GM12875 (cell line): ENCODE measurements at regions not wholly inside any gene's neighbourhood (a gene's known extent, or its start where the extent isn't known, plus 50 kb on each side); places are given as distances from the start of the nearest gene placed in this dataset.

Experiments
- H3K4me3 ChIP-seq: one replicate; pipeline ENCODE4 v1.5.1; 2011; ENCODE audit warnings: low read depth, low read length, control low read depth
- TF ChIP-seq, protein P1 (sequence below): IDR thresholded peaks from 2 replicates; pipeline ENCODE4 v1.5.1; 2011; ENCODE audit warnings: low read depth, mild to moderate bottlenecking, control low read depth, inconsistent platforms, low read length, moderate library complexity, borderline replicate concordance; ENCODE audit not compliant: insufficient read depth

DNA sequence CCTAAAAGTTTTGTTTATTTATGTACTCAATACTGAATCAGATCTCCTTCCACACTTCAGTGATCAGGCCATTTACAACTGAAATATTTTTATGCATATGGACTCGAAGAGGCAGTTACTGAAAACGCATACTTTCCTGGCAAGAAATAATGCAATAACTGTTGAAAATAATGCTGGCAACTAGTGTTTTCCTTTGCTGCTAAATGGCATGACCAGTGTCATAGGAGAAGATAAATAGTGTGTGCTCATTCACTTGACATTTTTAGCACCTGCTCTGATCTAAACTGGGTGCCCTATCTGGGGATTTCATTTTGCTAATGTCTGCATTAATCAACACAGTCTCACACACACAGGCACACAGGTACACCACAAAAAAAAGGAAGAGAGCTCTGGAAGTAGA is 695.2 kb downstream of the TUSC7 start:
- H3K4me3 ChIP-seq: no peak overlapping the region
- TF ChIP-seq, protein P1, sequence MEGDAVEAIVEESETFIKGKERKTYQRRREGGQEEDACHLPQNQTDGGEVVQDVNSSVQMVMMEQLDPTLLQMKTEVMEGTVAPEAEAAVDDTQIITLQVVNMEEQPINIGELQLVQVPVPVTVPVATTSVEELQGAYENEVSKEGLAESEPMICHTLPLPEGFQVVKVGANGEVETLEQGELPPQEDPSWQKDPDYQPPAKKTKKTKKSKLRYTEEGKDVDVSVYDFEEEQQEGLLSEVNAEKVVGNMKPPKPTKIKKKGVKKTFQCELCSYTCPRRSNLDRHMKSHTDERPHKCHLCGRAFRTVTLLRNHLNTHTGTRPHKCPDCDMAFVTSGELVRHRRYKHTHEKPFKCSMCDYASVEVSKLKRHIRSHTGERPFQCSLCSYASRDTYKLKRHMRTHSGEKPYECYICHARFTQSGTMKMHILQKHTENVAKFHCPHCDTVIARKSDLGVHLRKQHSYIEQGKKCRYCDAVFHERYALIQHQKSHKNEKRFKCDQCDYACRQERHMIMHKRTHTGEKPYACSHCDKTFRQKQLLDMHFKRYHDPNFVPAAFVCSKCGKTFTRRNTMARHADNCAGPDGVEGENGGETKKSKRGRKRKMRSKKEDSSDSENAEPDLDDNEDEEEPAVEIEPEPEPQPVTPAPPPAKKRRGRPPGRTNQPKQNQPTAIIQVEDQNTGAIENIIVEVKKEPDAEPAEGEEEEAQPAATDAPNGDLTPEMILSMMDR: no peak

DNA sequence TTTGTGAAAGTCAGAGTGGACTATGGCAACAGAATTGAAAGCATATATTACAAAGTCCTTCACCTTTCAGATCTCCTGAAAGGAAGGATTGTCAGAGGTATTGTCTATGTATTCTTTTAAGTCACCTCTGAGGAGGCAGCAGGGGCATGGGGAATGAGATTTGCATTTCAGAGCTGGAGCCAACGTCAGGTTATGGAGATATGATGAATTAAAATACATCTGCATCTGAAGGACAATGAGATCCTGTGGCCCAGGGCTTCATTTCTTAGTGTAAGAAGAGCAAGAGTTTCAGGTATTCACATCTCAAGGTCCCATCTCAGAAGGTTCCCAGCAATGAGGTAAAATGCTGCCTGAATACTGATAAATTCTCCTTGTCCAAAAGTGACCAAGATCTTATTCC is 695.8 kb downstream of the TUSC7 start:
- TF ChIP-seq, protein P1: no peak
- H3K4me3 ChIP-seq: no peak overlapping the region

DNA sequence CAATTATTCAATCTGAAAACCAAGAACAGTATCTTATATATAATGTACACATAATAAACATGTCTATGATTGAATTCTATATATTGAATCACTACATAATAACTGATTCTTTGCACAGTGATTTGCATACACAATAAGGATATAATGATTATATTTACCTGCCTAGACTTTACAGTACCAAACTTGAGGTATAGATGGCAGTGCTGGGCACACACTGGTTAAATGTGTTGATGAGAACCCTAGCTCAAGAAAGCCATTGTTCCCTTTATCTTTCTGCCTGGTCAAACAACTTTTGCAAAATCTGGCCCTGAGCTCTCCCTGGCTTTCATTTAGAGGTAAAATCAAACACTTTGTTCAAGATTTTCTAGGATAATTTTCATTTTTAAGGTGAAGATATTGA is 697.7 kb downstream of the TUSC7 start:
- TF ChIP-seq, protein P1: peak; percentile 30; the same call in 1 of the 2 replicates
- H3K4me3 ChIP-seq: no peak overlapping the region

DNA sequence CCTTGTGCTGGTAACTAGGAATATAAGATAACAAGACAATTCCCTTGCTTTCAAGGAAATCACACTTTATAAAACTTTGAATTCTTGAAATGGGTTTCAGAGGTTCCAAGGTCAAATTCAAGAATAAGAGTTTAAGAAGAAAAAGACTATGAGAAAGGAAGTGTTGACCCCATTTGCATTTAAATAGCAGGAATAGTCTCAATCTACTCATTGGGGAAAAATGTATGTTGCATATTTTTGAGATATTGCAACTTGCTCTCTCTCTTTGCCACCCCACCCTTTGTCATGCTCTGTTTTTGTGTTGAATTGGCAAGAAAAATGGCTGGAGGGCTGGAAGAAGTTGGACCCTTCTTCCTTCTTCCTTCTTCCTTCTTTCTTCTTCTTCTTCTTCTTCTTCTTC is 699.2 kb downstream of the TUSC7 start:
- TF ChIP-seq, protein P1: no peak
- no peak overlapping the region for H3K4me3 ChIP-seq

DNA sequence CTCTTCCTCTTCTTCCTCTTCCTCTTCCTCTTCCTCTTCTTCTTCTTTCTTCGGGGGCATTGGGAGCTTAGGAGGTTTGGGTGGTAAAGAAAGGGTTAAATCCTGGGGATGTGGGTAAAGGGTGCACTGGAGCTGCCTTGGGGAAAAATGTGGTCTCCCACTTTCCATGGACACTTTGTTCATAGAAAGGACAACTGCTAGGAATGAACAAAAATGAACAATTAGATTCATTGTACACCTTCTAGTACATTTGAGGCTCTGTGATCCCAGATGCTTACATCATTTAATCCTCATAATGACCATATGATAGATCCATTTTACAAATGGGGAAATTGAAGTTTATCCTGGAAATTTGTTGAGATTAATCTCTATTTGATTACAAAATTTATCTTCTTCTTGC is 699.7 kb downstream of the TUSC7 start:
- no peak overlapping the region for H3K4me3 ChIP-seq
- TF ChIP-seq, protein P1: no peak

DNA sequence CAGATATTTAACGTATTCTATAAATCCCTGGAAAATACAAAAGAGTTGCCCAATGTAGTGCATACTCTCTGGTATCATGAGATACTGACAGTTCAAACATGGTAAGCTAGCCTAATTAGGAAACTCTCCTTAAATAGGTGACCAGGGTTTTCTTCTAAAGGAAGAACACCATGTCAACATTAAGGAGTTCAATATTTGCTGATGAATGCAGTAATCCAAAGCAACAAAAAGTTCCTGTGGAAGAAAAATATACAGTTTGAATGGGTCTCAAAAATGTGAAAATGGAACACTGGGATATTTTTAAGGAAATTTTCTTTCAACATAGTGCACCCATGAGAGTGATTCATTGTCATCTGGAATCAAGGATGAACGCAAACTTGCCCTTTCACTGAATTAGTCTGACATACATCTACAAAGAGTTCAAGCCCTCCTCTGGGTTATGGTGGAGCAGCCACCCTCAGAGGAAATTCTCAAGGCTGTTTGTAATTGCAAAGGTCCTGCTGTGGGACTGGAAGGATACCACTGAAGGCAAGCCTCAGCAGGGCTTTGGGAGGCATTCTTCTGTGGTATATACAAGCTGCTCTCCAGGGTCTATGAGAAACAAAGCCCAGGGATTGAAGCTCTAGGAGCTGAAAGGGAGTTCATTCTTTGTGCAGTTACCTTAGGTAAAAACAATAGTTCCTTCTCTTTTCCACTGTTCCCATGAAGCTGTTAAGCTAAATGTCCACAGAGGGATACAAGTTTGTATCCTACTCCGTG is 700.3 kb downstream of the TUSC7 start:
- TF ChIP-seq, protein P1: no peak
- H3K4me3 ChIP-seq: no peak overlapping the region

DNA sequence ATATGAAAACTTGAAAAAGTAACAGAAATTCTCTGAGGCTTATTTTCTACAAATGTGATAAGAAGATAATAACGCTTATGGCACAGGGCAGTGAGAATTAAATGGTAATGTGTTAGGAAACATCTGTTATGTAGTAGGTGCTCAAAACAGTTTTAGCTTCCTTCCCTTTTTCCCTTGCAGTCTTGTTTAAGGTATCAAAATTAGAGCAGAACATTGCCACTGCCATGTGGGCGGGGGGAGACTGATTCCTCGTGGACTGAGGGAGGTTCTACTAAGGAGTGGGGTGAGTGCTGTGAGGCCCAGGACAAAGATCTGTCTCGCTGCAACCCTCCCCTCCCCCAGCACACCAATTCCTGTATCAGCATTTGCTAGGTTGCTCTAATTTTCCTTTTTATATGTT is 702.4 kb downstream of the TUSC7 start:
- H3K4me3 ChIP-seq: no peak overlapping the region
- TF ChIP-seq, protein P1: no peak
